Gastroesophageal sphincter (tissue), 3 donors: ENCODE measurements at regions not wholly inside any gene's neighbourhood (a gene's known extent, or its start where the extent isn't known, plus 50 kb on each side); places are given as distances from the start of the nearest gene placed in this dataset.

Experiments
- EP300 ChIP-seq: sonication (generic); formaldehyde crosslinking; IDR thresholded peaks from one replicate; pipeline ENCODE4 v1.6.1; 2017; ENCODE audit warnings: antibody characterized with exemption, mild to moderate bottlenecking
- POLR2A ChIP-seq, 2 donors: fragments of 450-650 bp; IDR thresholded peaks; one replicate each; pipeline ENCODE4 v1.6.1; 2017; ENCODE audit warnings: antibody characterized with exemption in 2 of 2, mild to moderate bottlenecking in 2 of 2, moderate library complexity in 1 of 2
- POLR2AphosphoS5 ChIP-seq: sonication (generic); formaldehyde crosslinking; IDR thresholded peaks from one replicate; pipeline ENCODE4 v1.6.1; 2017; ENCODE audit warnings: antibody characterized with exemption
- TF ChIP-seq, protein P1 (sequence below), 4 experiments: fragments of 200-600 bp in 2 of 4; fragments of 450-650 bp in 2 of 4; sonication (generic) in 1 of 4; IDR thresholded peaks; one replicate each; pipeline ENCODE4 v1.5.1; 2017 to 2019; ENCODE audit warnings: antibody characterized with exemption in 4 of 4, mild to moderate bottlenecking in 2 of 4, moderate library complexity in 2 of 4

DNA sequence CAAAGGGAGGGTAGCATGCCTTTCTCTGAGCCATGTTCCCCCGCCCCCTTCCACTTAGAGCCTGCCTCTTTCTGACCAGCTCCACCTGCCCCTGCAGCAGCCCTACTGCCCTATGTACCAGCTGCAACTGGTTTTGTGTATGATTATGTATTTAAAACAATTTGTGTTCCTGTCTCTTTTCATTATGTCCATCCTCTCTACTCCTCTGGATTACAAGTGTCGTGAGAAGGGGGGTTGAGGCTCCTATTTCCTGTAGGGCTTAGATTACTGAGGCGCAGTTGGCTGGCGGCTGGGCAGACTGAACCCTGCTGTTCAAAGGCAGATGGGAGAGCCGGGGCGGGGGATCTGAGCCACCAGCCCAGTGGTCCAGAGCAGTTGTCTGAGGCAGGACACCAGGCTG, 213.3 kb downstream of the KCNRG start:
- TF ChIP-seq POLR2A (IDR thresholded peaks at IDR 0.05) (no peak), POLR2AphosphoS5 (no peak), EP300 (no peak)
- TF ChIP-seq, protein P1, sequence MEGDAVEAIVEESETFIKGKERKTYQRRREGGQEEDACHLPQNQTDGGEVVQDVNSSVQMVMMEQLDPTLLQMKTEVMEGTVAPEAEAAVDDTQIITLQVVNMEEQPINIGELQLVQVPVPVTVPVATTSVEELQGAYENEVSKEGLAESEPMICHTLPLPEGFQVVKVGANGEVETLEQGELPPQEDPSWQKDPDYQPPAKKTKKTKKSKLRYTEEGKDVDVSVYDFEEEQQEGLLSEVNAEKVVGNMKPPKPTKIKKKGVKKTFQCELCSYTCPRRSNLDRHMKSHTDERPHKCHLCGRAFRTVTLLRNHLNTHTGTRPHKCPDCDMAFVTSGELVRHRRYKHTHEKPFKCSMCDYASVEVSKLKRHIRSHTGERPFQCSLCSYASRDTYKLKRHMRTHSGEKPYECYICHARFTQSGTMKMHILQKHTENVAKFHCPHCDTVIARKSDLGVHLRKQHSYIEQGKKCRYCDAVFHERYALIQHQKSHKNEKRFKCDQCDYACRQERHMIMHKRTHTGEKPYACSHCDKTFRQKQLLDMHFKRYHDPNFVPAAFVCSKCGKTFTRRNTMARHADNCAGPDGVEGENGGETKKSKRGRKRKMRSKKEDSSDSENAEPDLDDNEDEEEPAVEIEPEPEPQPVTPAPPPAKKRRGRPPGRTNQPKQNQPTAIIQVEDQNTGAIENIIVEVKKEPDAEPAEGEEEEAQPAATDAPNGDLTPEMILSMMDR (IDR thresholded peaks at IDR 0.05), result no peak
